ENCODE measurements at regions not wholly inside any gene's neighbourhood (a gene's known extent, or its start where the extent isn't known, plus 50 kb on each side); places are given as distances from the start of the nearest gene placed in this dataset.
"Not testable (repeated sequence)": the region's sequence is repeated elsewhere in the genome, so short reads cannot be mapped to it uniquely, and the experiment has no call there.

DNA sequence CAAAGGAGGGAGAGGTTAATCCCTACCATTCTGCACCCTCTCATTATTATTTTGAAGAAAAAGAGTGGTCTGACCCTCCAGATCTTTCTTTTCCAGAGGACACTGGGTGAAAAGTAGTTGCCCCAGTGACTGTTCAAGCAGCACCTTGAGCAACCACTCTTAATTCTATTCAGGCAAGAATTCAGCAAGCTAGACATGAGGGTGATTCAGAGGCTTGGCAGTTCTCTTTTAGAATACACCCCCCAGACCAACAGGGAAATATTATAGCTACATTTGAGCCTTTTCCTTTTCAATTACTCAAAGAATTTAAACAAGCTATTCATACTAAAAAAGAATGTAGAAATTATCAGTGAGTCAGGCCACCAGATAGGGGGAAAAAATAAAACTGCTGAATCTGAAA is 178.3 kb downstream of the MRPS30 start:
- Mint-ChIP-seq H3K9me3 (peaks cover 93% of the 10 kb centered on the region), H3K36me3 (peaks cover 79% of the 10 kb centered on the region), H3K27me3 (ENCODE audit: low read depth) (no peaks in the 10 kb centered on the region), H3K4me3 (no peak overlapping the region), H3K27ac (no peak overlapping the region), H3K4me1 (no peaks in the 10 kb centered on the region)
- CTCF ChIA-PET: no interaction called here
- DNase-seq (ENCODE audit: low spot score) (no peak), ATAC-seq (no peak)
- no peak for TF ChIP-seq ZNF671 (CRISPR knock-in tag; IDR thresholded peaks at IDR 0.05)
- POLR2A ChIA-PET: no interaction called here

GRCh38 chr5:44991693-44992092 is 182.9 kb downstream of the MRPS30 start:
- H3K4me1 Mint-ChIP-seq: no peaks in the 10 kb centered on the region
- DNase-seq (ENCODE audit: low spot score) (no peak), ATAC-seq (no peak)
- no peaks in the 10 kb centered on the region for H3K27me3 Mint-ChIP-seq (ENCODE audit: low read depth)
- no peak overlapping the region; the same call in 1 of the 2 replicates for H3K27ac Mint-ChIP-seq
- CTCF ChIA-PET: no interaction called here
- peaks cover 41% of the 10 kb centered on the region for H3K36me3 Mint-ChIP-seq
- H3K4me3 Mint-ChIP-seq: no peak overlapping the region
- H3K9me3 Mint-ChIP-seq: peaks cover 66% of the 10 kb centered on the region
- TF ChIP-seq HMGA2 (CRISPR knock-in tag; IDR thresholded peaks at IDR 0.05): no peak
- TF ChIP-seq NR3C1 (CRISPR knock-in tag; conservative IDR thresholded peaks at IDR 0.05; ENCODE audit: low read depth): no peak
- TF ChIP-seq CREM (CRISPR knock-in tag; IDR thresholded peaks at IDR 0.05): no peak
- no peak for TF ChIP-seq SMAD4 (CRISPR knock-in tag; IDR thresholded peaks at IDR 0.05)
- POLR2A ChIA-PET: no interaction called here

GRCh38 chr5:44993286-44993685 is 184.5 kb downstream of the MRPS30 start:
- H3K27me3 Mint-ChIP-seq (ENCODE audit: low read depth): no peaks in the 10 kb centered on the region
- DNase-seq (ENCODE audit: low spot score): no peak
- TF ChIP-seq NFE2L1 (CRISPR knock-in tag; IDR thresholded peaks at IDR 0.05) (no peak), ZNF425 (CRISPR knock-in tag; conservative IDR thresholded peaks at IDR 0.05) (no peak), ZNF121 (CRISPR knock-in tag; IDR thresholded peaks at IDR 0.05) (no peak), ZBTB21 (CRISPR knock-in tag; IDR thresholded peaks at IDR 0.05; ENCODE audit: borderline replicate concordance) (no peak), CREB1 (CRISPR knock-in tag; IDR thresholded peaks at IDR 0.05) (no peak), MXD4 (CRISPR knock-in tag; IDR thresholded peaks at IDR 0.05; ENCODE audit: borderline replicate concordance) (no peak)
- peaks cover 50% of the 10 kb centered on the region for H3K9me3 Mint-ChIP-seq
- ChIA-PET POLR2A (no interaction called here), CTCF (no interaction called here)
- H3K36me3 Mint-ChIP-seq: peaks cover 27% of the 10 kb centered on the region
- no peak overlapping the region for H3K4me3 Mint-ChIP-seq
- H3K4me1 Mint-ChIP-seq: no peaks in the 10 kb centered on the region
- H3K27ac Mint-ChIP-seq: no peak overlapping the region
- ATAC-seq: no peak

DNA sequence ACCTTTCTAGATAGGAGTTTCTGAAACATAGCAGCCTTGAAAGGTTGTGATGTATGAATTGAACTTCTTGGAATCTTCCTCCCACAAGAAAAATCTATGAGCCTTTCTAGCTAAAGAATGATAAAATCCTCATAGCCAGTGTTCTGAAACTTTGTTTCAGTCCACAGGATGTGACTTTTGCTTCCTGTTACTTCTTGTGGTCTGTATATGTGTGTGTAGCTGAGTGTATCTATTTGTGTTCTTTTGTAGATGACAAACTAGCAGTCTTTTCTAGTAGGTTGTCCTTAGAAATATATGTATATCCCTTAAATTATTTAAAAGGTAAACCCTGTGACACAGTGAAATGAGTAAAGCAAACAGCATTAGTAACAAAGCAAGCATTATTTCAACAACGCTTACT is 188.8 kb downstream of the MRPS30 start:
- no peak for ATAC-seq
- Mint-ChIP-seq H3K27me3 (ENCODE audit: low read depth) (no peaks in the 10 kb centered on the region), H3K36me3 (no peaks in the 10 kb centered on the region), H3K4me1 (no peaks in the 10 kb centered on the region), H3K27ac (no peak overlapping the region), H3K9me3 (peaks cover 13% of the 10 kb centered on the region), H3K4me3 (no peak overlapping the region)
- no peak for TF ChIP-seq ESRRA (CRISPR knock-in tag; IDR thresholded peaks at IDR 0.05; ENCODE audit: borderline replicate concordance)
- TF ChIP-seq GABPB1 (CRISPR knock-in tag; IDR thresholded peaks at IDR 0.05): no peak
- no peak for TF ChIP-seq NFATC4 (CRISPR knock-in tag; IDR thresholded peaks at IDR 0.05)
- no peak for TF ChIP-seq ZNF416 (CRISPR knock-in tag; IDR thresholded peaks at IDR 0.05)
- TF ChIP-seq, protein P1, sequence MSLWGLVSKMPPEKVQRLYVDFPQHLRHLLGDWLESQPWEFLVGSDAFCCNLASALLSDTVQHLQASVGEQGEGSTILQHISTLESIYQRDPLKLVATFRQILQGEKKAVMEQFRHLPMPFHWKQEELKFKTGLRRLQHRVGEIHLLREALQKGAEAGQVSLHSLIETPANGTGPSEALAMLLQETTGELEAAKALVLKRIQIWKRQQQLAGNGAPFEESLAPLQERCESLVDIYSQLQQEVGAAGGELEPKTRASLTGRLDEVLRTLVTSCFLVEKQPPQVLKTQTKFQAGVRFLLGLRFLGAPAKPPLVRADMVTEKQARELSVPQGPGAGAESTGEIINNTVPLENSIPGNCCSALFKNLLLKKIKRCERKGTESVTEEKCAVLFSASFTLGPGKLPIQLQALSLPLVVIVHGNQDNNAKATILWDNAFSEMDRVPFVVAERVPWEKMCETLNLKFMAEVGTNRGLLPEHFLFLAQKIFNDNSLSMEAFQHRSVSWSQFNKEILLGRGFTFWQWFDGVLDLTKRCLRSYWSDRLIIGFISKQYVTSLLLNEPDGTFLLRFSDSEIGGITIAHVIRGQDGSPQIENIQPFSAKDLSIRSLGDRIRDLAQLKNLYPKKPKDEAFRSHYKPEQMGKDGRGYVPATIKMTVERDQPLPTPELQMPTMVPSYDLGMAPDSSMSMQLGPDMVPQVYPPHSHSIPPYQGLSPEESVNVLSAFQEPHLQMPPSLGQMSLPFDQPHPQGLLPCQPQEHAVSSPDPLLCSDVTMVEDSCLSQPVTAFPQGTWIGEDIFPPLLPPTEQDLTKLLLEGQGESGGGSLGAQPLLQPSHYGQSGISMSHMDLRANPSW (CRISPR knock-in tag; conservative IDR thresholded peaks at IDR 0.05; ENCODE audit: low read depth): no peak
- TF ChIP-seq SMAD4 (CRISPR knock-in tag; IDR thresholded peaks at IDR 0.05): no peak
- TF ChIP-seq, protein P2, sequence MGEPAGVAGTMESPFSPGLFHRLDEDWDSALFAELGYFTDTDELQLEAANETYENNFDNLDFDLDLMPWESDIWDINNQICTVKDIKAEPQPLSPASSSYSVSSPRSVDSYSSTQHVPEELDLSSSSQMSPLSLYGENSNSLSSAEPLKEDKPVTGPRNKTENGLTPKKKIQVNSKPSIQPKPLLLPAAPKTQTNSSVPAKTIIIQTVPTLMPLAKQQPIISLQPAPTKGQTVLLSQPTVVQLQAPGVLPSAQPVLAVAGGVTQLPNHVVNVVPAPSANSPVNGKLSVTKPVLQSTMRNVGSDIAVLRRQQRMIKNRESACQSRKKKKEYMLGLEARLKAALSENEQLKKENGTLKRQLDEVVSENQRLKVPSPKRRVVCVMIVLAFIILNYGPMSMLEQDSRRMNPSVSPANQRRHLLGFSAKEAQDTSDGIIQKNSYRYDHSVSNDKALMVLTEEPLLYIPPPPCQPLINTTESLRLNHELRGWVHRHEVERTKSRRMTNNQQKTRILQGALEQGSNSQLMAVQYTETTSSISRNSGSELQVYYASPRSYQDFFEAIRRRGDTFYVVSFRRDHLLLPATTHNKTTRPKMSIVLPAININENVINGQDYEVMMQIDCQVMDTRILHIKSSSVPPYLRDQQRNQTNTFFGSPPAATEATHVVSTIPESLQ (CRISPR knock-in tag; IDR thresholded peaks at IDR 0.05): no peak
- CTCF ChIA-PET: no interaction called here
- POLR2A ChIA-PET: no interaction called here
- no peak for DNase-seq (ENCODE audit: low spot score)

GRCh38 chr5:45007102-45007501 is 198.4 kb downstream of the MRPS30 start:
- CTCF ChIA-PET; POLR2A ChIA-PET; H3K4me3 Mint-ChIP-seq; H3K27me3 Mint-ChIP-seq (ENCODE audit: low read depth); H3K36me3 Mint-ChIP-seq; H3K27ac Mint-ChIP-seq; ATAC-seq; H3K4me1 Mint-ChIP-seq; DNase-seq (ENCODE audit: low spot score): not testable (repeated sequence)
- peaks cover 18% of the 10 kb centered on the region for H3K9me3 Mint-ChIP-seq

All from WTC11 (cell line).